ENCODE measurements at regions not wholly inside any gene's neighbourhood (a gene's known extent, or its start where the extent isn't known, plus 50 kb on each side); places are given as distances from the start of the nearest gene placed in this dataset.

DNA sequence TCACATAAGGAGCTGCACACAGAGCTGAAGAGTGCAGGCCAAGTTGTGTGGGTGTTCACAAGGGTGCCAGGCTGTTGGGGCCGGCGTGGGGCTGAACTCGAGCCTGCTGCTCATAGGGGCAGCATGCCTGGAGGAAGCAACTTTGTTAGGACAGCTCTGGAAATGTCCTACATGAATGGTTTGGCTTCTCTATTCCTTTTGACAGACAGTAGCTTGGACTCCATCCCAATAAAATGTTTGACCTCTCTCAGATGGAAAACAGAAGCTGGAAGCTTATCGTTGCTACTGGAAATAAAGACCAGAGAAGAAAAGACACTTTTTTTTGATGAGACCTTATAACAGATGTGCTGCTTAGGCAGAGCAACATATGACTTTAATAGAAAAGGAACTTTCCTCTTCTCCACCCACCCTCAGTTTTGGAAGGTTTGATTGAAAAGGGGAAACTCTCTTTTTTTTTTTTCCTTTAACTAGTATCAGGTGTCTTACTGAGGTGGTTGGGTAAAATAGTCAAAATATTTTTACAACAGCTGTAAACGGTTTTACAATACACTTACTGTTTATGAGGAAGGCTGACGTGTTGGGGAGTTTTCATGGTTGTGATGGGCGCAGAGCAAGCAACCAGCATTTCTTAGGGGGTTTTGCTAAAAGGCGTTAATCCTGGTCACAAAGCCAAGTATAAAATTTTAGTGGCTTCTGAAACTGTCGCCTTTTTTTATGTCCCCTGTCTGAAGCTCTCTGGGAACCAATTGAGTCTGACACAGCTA lies 80.7 kb upstream of the EEF1E1 start:
- Histone ChIP-seq H3K9me2 (ENCODE audit: insufficient read depth) (no peaks in the 10 kb centered on the region), H3K4me3 (0 out of 2 replicates have a peak overlapping the region, but pooled peaks have one; percentile 44), H3K27ac (peak overlapping the region; percentile 58), H3K27me3 (replicated peaks; ENCODE audit: insufficient read depth) (no peaks in the 10 kb centered on the region), H4K20me1 (ENCODE audit: insufficient read depth) (no peaks in the 10 kb centered on the region), H3F3A (ENCODE audit: insufficient read depth) (peaks cover 28% of the 10 kb centered on the region), H3K4me2 (ENCODE audit: unreplicated experiment) (peak overlapping the region; percentile 60), H3K9me3 (ENCODE audit: low read depth) (no peaks in the 10 kb centered on the region), H3K4me1 (ENCODE audit: insufficient read depth) (peaks cover 42% of the 10 kb centered on the region), H2AFZ (peak overlapping the region; percentile 84), H3K36me3 (ENCODE audit: low read depth) (no peaks in the 10 kb centered on the region), H3K9ac (no peak overlapping the region), H3K79me2 (ENCODE audit: insufficient read depth) (no peaks in the 10 kb centered on the region)
- peak; percentile 43 for DNase-seq
- TF ChIP-seq EZH2phosphoT487 (IDR thresholded peaks at IDR 0.05; ENCODE audit: insufficient read depth, low read depth) (no peak), EZH2 (IDR thresholded peaks at IDR 0.05; ENCODE audit: insufficient read depth, poor library complexity, severe bottlenecking) (no peak)
- in situ Hi-C loops (cut with MboI): no loop called here
- whole genome bisulfite sequencing, 2 experiments (ENCODE audit: low coverage in 1 of 2, low lambda C conversion rate in 2 of 2, missing lambda C conversion rate in 2 of 2): 13 to 17% methylated on average over 9 of the region's 9 CpGs

DNA sequence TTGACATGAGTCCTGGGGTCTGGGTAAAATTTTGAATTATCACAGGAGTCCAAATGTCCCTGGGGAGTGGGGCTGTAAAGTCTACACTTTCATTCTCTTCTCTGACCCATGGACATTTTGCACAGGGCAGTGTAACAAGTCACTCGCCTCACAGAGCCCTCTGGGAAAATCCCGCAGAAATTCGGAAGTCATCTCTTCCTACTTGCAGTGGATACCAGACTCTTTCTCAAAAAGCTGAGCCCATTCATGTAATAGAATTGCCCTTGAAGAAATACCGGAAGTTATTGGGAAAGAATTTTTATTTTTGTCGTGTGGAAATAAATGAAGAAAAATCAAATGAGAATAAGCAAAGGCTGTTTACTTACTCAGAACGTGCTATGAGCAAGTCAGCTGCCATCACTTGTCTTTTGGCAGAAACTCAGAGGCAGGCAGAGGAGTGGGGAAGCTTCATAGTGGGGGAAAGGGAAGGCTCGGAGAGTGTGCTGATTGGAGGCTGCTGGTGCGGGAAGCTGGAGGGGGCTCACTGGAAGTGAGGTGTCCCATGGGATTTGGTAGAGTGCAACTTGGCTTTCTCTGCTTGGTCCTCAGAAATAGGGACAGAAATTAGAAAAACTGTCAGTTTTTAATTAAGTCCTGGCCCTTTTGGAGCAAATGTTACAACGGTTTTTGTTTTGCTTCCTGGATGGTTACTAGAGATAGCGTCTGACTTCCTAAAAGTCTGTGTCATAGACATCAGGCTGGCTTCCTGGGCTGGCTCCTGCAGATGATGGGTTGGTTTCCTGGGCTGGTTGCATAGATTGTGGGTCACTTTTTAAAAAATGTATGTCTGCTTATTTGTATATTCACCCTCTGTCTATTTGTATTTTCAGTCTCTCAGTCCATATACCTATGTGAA lies 79.8 kb upstream of the EEF1E1 start:
- 10 to 14% methylated on average over 10 of the region's 10 CpGs for WGBS, 2 experiments (ENCODE audit: low coverage in 1 of 2, low lambda C conversion rate in 2 of 2, missing lambda C conversion rate in 2 of 2)
- Histone ChIP-seq H3F3A (ENCODE audit: insufficient read depth) (peaks cover 28% of the 10 kb centered on the region), H3K9me2 (ENCODE audit: insufficient read depth) (no peaks in the 10 kb centered on the region), H3K79me2 (ENCODE audit: insufficient read depth) (no peaks in the 10 kb centered on the region), H3K27me3 (replicated peaks; ENCODE audit: insufficient read depth) (no peaks in the 10 kb centered on the region), H3K9ac (peak overlapping the region; percentile 41), H3K4me1 (ENCODE audit: insufficient read depth) (peaks cover 48% of the 10 kb centered on the region), H3K27ac (peak overlapping the region; percentile 58), H3K4me2 (ENCODE audit: unreplicated experiment) (peak overlapping the region; percentile 60), H3K4me3 (peak overlapping the region; percentile 44), H4K20me1 (ENCODE audit: insufficient read depth) (no peaks in the 10 kb centered on the region), H3K36me3 (ENCODE audit: low read depth) (no peaks in the 10 kb centered on the region), H2AFZ (peak overlapping the region; percentile 84), H3K9me3 (ENCODE audit: low read depth) (no peaks in the 10 kb centered on the region)
- TF ChIP-seq EZH2phosphoT487 (IDR thresholded peaks at IDR 0.05; ENCODE audit: insufficient read depth, low read depth): no peak
- TF ChIP-seq EZH2 (IDR thresholded peaks at IDR 0.05; ENCODE audit: insufficient read depth, poor library complexity, severe bottlenecking): no peak
- DNase-seq: peak; percentile 75
- in situ Hi-C loops (cut with MboI): no loop called here

GRCh38 chr6:8181160-8181881 lies 79.0 kb upstream of the EEF1E1 start:
- no peaks in the 10 kb centered on the region for H3K27me3 ChIP-seq (replicated peaks; ENCODE audit: insufficient read depth)
- in situ Hi-C loops (cut with MboI): no loop called here
- H3K9me3 ChIP-seq (ENCODE audit: low read depth): no peaks in the 10 kb centered on the region
- 97 to 100% methylated on average over 1 to 2 of the region's 2 CpGs for WGBS, 2 experiments (ENCODE audit: low coverage in 1 of 2, low lambda C conversion rate in 2 of 2, missing lambda C conversion rate in 2 of 2)
- H2AFZ ChIP-seq: peak overlapping the region; percentile 84
- H3K4me1 ChIP-seq (ENCODE audit: insufficient read depth): peaks cover 48% of the 10 kb centered on the region
- H3K27ac ChIP-seq: no peak overlapping the region
- TF ChIP-seq EZH2phosphoT487 (IDR thresholded peaks at IDR 0.05; ENCODE audit: insufficient read depth, low read depth): no peak
- TF ChIP-seq EZH2 (IDR thresholded peaks at IDR 0.05; ENCODE audit: insufficient read depth, poor library complexity, severe bottlenecking): no peak
- 0 out of 2 replicates have a peak overlapping the region, but pooled peaks have one; percentile 41 for H3K9ac ChIP-seq
- peaks cover 28% of the 10 kb centered on the region for H3F3A ChIP-seq (ENCODE audit: insufficient read depth)
- no peaks in the 10 kb centered on the region for H4K20me1 ChIP-seq (ENCODE audit: insufficient read depth)
- H3K4me3 ChIP-seq: no peak overlapping the region
- no peaks in the 10 kb centered on the region for H3K9me2 ChIP-seq (ENCODE audit: insufficient read depth)
- H3K79me2 ChIP-seq (ENCODE audit: insufficient read depth): no peaks in the 10 kb centered on the region
- DNase-seq: no peak
- peak overlapping the region; percentile 84 for H3K4me2 ChIP-seq (ENCODE audit: unreplicated experiment)
- H3K36me3 ChIP-seq (ENCODE audit: low read depth): no peaks in the 10 kb centered on the region
